ENCODE measurements at regions not wholly inside any gene's neighbourhood (a gene's known extent, or its start where the extent isn't known, plus 50 kb on each side); places are given as distances from the start of the nearest gene placed in this dataset.

- DNase-seq (ENCODE audit: low spot score): no peak
These were observed 152.9 kb downstream of the RPS24 start for GRCh38 chr10:78186572-78186971.

GRCh38 chr10:78187371-78187770 is 153.7 kb downstream of the RPS24 start:
- no peak for DNase-seq (ENCODE audit: low spot score)

GRCh38 chr10:78188446-78188845 is 154.8 kb downstream of the RPS24 start:
- no peak for DNase-seq (ENCODE audit: low spot score)

GRCh38 chr10:78190051-78190825 is 156.6 kb downstream of the RPS24 start:
- no peak for DNase-seq (ENCODE audit: low spot score)

GRCh38 chr10:78191301-78191700 is 157.6 kb downstream of the RPS24 start:
- no peak for DNase-seq (ENCODE audit: low spot score)

DNA sequence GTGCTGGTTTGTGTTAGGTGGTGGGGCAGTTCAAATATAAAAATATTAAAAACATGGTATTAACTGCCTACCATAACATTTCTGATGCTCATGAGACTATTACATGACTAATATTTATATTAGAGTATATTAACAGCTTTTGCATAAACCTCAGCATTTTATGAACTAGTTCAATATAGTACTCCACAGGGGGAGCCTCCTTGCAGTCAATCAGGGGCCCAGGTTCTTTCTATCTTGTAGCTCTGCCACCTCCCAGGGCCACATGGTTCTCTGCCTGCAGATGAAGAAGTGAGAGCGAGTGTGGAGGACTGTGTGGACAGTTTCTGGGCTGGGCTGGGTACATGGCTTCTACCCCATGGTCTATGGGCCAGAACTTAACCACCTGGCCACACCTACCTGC is 159.5 kb downstream of the RPS24 start:
- no peak for DNase-seq (ENCODE audit: low spot score)

DNA sequence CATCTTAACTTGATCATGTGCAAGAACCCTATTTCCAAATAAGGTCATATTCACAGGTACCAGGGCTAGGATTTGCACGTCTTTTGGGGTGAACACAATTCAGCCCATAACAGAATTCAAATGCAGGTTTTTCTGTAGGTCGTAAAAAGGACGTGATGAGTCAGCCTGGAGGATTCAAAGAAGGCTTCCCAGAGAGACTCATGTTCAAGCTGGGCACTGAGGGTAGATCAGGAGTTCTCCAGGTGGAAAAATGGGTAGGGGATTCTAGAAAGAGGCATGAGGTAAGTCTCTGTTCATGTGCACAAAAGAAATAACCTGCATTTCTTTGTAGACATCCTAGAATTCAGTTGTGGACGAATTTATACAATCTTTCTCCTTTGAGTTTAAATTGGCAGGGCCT is 160.4 kb downstream of the RPS24 start:
- DNase-seq (ENCODE audit: low spot score): no peak

DNA sequence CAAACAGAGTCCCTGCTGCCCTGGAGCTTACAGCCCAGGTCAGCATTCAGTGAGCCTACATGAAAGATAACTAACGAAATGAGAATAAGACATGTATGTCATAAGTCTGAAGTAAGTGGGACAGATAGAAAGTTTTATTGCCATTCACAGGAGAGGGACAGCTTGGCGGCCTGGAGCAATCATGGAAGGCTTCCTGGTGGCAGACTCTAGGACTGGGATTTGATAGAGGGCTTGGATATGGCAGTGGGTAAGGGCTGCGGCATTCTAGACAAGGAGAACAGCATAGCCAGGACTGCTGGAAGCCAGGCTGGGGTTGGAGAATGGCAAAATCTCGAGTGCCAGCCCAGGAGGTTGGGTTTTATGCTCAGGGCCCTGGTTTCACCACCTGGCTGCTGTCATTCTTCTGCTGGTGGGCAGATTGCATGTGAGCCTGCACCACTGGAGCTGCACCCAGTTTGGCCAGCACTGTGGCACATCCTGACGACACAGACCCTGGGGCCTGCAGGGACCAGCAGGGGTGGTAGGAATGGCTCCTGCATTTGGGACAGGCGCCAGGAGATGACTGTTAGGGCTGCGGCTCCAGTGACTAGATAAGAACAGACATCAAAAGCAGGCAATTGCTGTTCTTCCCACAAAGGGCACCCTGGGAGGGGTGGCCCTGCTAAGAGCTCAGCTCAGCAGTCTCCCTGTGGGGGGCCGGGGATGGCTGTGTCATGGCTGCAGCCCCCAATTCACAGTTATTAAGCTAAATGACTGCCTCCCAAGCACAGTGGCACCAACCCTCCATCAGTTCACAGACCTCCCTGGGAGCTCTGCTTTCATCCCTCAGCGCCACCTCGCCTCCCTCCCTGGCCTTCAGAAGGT is 161.1 kb downstream of the RPS24 start:
- DNase-seq (ENCODE audit: low spot score): peak; percentile 38

DNA sequence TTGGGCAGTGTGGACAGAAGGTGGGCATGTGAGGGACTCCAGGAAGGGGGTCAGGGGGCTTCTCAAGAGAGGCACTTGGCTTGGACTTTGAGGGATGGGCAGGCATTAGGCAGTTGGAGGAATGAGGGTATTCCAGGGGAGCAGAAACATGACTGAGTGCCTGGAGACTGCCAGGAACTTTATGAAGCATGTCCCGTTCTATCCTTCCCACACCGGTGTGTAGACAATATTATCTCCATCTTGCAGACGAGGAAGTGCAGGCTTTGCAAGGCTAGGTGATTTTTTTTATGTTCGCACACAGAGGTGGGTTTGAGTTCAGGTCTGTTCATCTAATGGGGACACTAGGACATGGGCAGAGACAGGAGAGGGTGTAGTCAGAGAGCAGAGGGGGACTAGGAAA is 162.7 kb downstream of the RPS24 start:
- no peak for DNase-seq (ENCODE audit: low spot score)

DNA sequence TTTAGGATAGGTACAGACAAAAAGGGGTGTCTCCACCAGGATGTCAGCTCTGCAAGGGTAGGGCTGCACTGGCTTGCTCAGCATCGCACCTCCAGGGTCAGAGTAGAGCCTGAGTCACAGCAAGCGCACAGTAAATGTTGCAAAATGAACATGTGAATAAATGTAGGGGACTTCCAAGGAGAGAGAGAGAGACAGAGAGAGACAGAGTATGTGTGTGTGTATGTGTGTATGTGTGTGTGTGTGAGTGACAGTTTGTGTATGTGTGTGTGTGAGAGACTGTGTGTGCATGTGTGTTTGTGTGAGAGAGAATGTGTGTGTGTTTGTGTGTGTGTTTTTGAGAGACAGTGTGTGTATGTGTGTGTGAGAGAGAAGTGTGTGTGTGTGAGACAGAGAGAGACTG is 163.3 kb downstream of the RPS24 start:
- peak; percentile 73 for DNase-seq (ENCODE audit: low spot score)

DNA sequence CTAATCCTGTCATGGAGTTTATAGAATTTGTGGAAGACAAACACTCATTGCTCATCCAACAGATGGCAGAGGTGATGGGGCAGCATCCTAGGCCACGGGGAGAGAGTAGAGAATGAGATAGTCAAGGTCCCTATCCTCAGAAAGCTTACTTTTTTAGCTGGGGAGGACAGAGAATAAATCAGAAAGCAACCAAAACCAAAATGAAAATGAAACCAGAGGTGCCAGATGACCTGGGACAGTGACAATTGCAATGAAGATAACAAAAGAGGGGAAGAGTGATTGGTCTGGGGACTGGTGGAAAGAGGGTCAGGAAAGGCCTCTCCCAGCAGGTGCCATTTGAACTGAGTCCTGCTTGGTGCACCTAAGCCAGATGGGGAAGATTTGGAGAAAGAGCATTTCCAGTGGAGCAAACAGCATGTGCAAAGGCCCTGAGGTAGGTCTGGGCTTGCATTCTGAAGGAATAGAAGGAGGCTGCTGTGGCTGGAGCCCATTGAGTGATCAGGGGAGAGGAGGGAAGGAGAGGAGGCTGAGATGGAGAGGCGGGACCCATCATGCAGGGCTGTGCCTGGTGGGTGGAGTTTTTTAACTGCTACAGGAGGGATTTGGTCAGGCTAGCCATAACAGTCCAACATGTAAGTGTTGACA is 164.1 kb downstream of the RPS24 start:
- DNase-seq (ENCODE audit: low spot score): no peak

- DNase-seq (ENCODE audit: low spot score): no peak
These were observed 165.5 kb downstream of the RPS24 start for GRCh38 chr10:78199005-78199725.

DNA sequence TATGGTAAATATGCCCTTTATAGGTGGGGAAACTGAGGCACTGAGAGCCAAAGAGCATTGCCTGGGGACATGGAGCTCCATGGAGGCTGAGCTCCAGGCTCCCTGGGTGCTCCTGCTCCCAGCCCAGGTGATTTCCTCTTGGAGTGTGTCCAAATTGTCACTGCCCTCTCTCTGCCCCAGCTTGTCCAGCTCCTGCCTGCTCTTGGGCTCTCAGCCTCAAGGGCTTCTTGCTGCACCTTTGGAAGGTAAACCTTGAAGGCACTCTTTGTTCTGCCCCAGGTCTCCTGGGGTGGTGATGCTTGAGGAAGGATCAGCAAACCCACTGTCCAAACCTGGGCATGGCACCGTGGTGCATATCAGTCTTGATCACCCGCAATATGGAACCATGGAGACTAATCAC is 166.1 kb downstream of the RPS24 start:
- DNase-seq (ENCODE audit: low spot score): no peak

- DNase-seq (ENCODE audit: low spot score): no peak
These were observed 167.0 kb downstream of the RPS24 start for GRCh38 chr10:78200686-78201085.

GRCh38 chr10:78202386-78202785 is 168.7 kb downstream of the RPS24 start:
- DNase-seq (ENCODE audit: low spot score): peak; percentile 15

DNA sequence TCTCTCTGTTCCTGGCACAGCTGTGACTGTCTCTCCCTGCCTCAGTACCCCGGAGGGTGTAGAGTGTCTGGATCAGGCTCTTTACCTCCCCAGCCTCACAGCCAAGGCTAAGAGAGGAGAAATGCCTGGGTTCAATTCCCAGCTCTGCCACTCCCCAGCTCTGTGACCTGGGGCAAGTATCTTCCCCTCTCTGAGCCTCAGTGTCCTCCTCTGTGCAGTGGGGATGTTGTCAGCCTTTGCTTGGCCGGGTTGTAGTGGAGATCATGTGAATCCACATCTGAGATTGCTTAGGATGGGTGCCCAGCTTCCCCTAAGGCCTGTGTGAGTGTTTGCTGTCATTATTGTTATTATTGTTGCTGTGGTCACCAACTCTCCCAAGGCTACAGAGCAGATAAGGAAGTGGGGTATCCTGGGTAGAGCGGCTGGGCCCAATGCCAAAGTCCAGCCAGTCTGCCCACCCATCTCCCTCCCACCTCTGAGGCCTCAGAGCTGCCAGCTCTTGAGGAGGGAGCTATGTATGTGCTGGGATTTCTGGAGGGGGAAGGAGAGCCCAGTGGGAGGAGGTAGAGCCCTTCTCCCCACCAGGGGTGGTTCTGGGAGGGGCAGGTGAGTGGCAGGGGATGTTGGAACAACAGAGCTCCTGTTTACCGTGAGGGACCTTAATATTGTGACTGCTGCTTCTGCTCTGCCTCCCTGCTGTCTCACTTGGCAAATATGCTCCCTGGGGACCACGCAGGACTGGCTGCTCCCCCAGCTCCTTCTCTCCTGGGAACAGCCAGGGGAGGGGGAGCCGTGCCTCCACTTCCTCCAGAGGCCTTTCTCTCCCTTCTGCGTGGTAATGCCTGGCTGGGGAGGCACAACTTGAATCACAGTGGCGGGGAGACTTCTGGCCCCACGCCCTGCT is 170.5 kb downstream of the RPS24 start:
- peak; percentile 46 for DNase-seq (ENCODE audit: low spot score)

GRCh38 chr10:78205457-78206016 is 171.9 kb downstream of the RPS24 start:
- DNase-seq (ENCODE audit: low spot score): no peak

GRCh38 chr10:78207216-78207615 is 173.6 kb downstream of the RPS24 start:
- no peak for DNase-seq (ENCODE audit: low spot score)

DNA sequence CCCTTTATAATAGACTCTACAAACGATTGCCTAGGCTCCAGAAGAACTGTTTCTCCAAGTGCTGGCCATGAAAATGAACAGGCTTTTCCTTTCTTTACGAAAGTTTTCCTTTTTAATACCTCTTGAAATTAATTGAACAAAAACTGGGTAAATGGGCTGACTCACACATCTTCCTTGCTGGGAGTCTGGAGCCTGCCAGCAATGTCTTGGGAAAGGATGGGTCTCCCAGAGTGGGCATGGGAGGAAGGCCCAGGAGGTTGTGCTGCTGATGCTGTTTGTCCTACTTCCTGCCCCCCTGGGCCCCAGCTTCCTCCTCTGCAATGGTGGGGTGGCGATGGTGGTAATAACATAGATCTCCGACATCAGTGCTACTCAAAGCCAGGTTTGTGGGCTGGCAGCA is 174.1 kb downstream of the RPS24 start:
- DNase-seq (ENCODE audit: low spot score): peak; percentile 26

DNA sequence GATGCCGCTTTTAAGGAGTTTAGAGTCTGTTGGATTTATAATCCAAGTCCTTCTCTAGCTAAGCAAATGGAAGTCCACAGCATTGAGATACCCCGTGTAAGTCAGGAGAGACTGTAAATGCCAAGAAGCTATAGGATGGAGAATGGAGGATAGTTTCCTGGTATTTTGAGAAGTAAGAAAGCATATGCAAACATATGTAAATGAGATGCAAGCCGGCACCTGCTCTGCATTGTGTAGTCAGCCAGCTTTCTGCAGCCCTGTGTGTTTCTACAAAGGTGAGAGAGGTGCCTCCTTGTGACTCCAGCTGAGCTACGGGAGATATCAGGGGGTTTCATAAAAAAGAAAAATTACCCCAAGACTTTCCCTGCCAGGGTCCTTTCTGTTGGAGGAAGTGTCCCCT is 176.3 kb downstream of the RPS24 start:
- no peak for DNase-seq (ENCODE audit: low spot score)

DNA sequence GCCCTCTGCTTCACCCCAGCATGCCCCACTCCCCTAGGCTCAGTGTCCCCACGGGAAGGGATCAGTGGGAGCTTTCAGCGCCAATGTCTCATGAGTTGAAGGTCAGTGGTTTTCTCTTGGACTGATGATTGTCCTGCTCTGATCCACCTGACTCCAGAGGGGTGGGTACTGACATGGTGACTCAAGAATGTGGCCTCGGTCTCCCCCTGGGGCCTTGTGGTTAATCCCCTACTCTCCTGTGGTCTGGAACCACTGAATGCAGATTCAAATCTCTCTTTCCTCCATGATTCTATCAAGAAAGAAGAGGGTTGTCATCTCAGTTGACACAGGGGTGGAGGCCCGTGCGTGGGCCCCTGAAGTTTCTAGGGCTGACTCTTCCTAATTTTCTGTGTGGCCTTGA is 176.9 kb downstream of the RPS24 start:
- no peak for DNase-seq (ENCODE audit: low spot score)

Data from AG08395 (cell line).